ENCODE measurements at regions not wholly inside any gene's neighbourhood (a gene's known extent, or its start where the extent isn't known, plus 50 kb on each side); places are given as distances from the start of the nearest gene placed in this dataset.

- Histone ChIP-seq H3K9me2 (ENCODE audit: insufficient read depth) (0 out of 2 replicates have a peak, but pooled peaks cover 4% of the 10 kb centered on the region), H3K36me3 (ENCODE audit: insufficient read depth) (no peaks in the 10 kb centered on the region), H3K4me2 (no peak overlapping the region), H3K27me3 (ENCODE audit: insufficient read depth) (no peaks in the 10 kb centered on the region), H3K4me1 (ENCODE audit: insufficient read depth) (peaks cover 5% of the 10 kb centered on the region; the same call in 1 of the 2 replicates), H3K79me2 (replicated peaks; ENCODE audit: insufficient read depth) (no peaks in the 10 kb centered on the region), H2AFZ (no peak overlapping the region; the same call in 1 of the 2 replicates), H3K4me3 (no peak overlapping the region), H3K27ac (ENCODE audit: low read depth) (no peak overlapping the region), H4K20me1 (replicated peaks; ENCODE audit: insufficient read depth) (no peaks in the 10 kb centered on the region), H3F3A (replicated peaks; ENCODE audit: low read depth) (no peaks in the 10 kb centered on the region)
- Mint-ChIP-seq H3K36me3 (ENCODE audit: low read depth) (peaks cover 4% of the 10 kb centered on the region; the same call in 1 of the 3 replicates), H3K27ac (no peak overlapping the region), H3K4me1 (peaks cover 7% of the 10 kb centered on the region), H3K27me3 (ENCODE audit: insufficient read depth, low read depth, poor library complexity) (no peaks in the 10 kb centered on the region), H3K9me3 (peaks cover 4% of the 10 kb centered on the region; the same call in 2 of the 3 replicates), H3K4me3 (no peak overlapping the region)
- DNase-seq (ENCODE audit: low spot score) (no peak), ATAC-seq (no peak)
- no peak for TF ChIP-seq CTCF (conservative IDR thresholded peaks at IDR 0.05; ENCODE audit: low read depth in 2 of 2)
- TF ChIP-seq EZH2phosphoT487 (IDR thresholded peaks at IDR 0.05; ENCODE audit: unreplicated experiment), result no peak
- TF ChIP-seq ZNF114 (CRISPR knock-in tag; IDR thresholded peaks at IDR 0.05), result no peak
- TF ChIP-seq EZH2 (IDR thresholded peaks at IDR 0.05; ENCODE audit: low read depth, unreplicated experiment), result no peak
- TF ChIP-seq JUNB (IDR thresholded peaks at IDR 0.05; ENCODE audit: unreplicated experiment), result no peak
- TF ChIP-seq NANOG (IDR thresholded peaks at IDR 0.05; ENCODE audit: borderline replicate concordance), result no peak
- no peak for TF ChIP-seq ZNF331 (CRISPR knock-in tag; IDR thresholded peaks at IDR 0.05; ENCODE audit: low read depth)
- TF ChIP-seq CREB1 (CRISPR knock-in tag; IDR thresholded peaks at IDR 0.05; ENCODE audit: low read depth), result no peak
- TF ChIP-seq POLR2AphosphoS5 (IDR thresholded peaks at IDR 0.05; ENCODE audit: low read depth), result no peak
- no peak for TF ChIP-seq ETS1 (IDR thresholded peaks at IDR 0.05)
- no peak for TF ChIP-seq STAT1 (IDR thresholded peaks at IDR 0.05; ENCODE audit: unreplicated experiment)
- TF ChIP-seq ZNF462 (CRISPR knock-in tag; IDR thresholded peaks at IDR 0.05), result no peak
- no peak for TF ChIP-seq REST (IDR thresholded peaks at IDR 0.05; ENCODE audit: unreplicated experiment)
Measured at GRCh38 chr7:54860003-54860775, 101.2 kb upstream of the SEC61G start.

All from GM23338 (cell line).